Activated CD4-positive, alpha-beta T cell treated with anti-CD3 and anti-CD28 coated beads, Interleukin-2, Interleukin-6, amounts not matched to agents 100 ng/mL and 50 ng/mL, durations not matched to agents 16 hours and 8 hours (primary cell): ENCODE measurements at regions not wholly inside any gene's neighbourhood (a gene's known extent, or its start where the extent isn't known, plus 50 kb on each side); places are given as distances from the start of the nearest gene placed in this dataset.
"Not testable (repeated sequence)": the region's sequence is repeated elsewhere in the genome, so short reads cannot be mapped to it uniquely, and the experiment has no call there.

ENCODE experiments used
- DNase-seq: peaks from one replicate; pipeline ENCODE4 v3.0.0-alpha.2; 2020

GRCh38 chr1:213744780-213745179 lies 243.0 kb upstream of the PROX1 start:
- DNase-seq: no peak

- no peak for DNase-seq
Observed at GRCh38 chr1:213745451-213745850, 242.3 kb upstream of the PROX1 start.

GRCh38 chr1:213749558-213749957 lies 238.2 kb upstream of the PROX1 start:
- DNase-seq: no peak

GRCh38 chr1:213750231-213751063 lies 237.3 kb upstream of the PROX1 start:
- no peak for DNase-seq

- no peak for DNase-seq
Observed at GRCh38 chr1:213751064-213751397, 236.7 kb upstream of the PROX1 start.

- no peak for DNase-seq
Observed at GRCh38 chr1:213759359-213760181, 228.2 kb upstream of the PROX1 start.

- peak; percentile 47 for DNase-seq
Observed at GRCh38 chr1:213761845-213762407, 225.8 kb upstream of the PROX1 start.

- no peak for DNase-seq
Observed at GRCh38 chr1:213767683-213768082, 220.1 kb upstream of the PROX1 start.

GRCh38 chr1:213772128-213773063 lies 215.4 kb upstream of the PROX1 start:
- DNase-seq: no peak

GRCh38 chr1:213773975-213774374 lies 213.8 kb upstream of the PROX1 start:
- no peak for DNase-seq

- DNase-seq: no peak
Observed at GRCh38 chr1:213776969-213777368, 210.8 kb upstream of the PROX1 start.

- DNase-seq: no peak
Observed at GRCh38 chr1:213779228-213779627, 208.5 kb upstream of the PROX1 start.

GRCh38 chr1:213782941-213783672 lies 204.7 kb upstream of the PROX1 start:
- DNase-seq: no peak

- no peak for DNase-seq
Observed at GRCh38 chr1:213783893-213784292, 203.9 kb upstream of the PROX1 start.

- no peak for DNase-seq
Observed at GRCh38 chr1:213786683-213787082, 201.1 kb upstream of the PROX1 start.

GRCh38 chr1:213790565-213790964 lies 197.2 kb upstream of the PROX1 start:
- no peak for DNase-seq

GRCh38 chr1:213793482-213794067 lies 194.2 kb upstream of the PROX1 start:
- DNase-seq: no peak

GRCh38 chr1:213796525-213796924 lies 191.2 kb upstream of the PROX1 start:
- no peak for DNase-seq

GRCh38 chr1:213808288-213808687 lies 179.5 kb upstream of the PROX1 start:
- not testable (repeated sequence) for DNase-seq

- no peak for DNase-seq
Observed at GRCh38 chr1:213817156-213817555, 170.6 kb upstream of the PROX1 start.

- no peak for DNase-seq
Observed at GRCh38 chr1:213820362-213821149, 167.2 kb upstream of the PROX1 start.
